ENCODE measurements at regions not wholly inside any gene's neighbourhood (a gene's known extent, or its start where the extent isn't known, plus 50 kb on each side); places are given as distances from the start of the nearest gene placed in this dataset.
A peak's percentile ranks its signal among the peaks of the same experiment; 100 is the strongest.

DNA sequence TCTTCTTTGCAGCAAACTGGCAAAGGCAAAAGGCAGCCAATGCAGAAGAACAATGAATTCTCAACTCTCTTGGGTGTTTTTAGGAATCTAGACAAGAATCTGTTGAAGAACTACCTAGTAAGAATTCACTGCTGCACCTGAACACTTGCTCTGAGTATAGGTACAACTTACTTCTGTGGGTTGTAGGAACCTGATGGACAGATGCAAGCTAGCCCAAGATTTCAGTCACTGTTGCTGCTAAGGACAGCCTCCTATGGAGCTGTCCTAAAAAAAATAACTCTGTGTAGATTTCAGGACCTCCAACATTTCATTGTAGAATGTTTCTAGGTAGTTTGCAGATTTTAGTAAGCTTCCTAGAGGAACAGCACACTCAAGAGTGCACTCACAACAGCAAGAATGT lies 363.5 kb downstream of the CBLN2 start:
- no peak for DNase-seq

DNA sequence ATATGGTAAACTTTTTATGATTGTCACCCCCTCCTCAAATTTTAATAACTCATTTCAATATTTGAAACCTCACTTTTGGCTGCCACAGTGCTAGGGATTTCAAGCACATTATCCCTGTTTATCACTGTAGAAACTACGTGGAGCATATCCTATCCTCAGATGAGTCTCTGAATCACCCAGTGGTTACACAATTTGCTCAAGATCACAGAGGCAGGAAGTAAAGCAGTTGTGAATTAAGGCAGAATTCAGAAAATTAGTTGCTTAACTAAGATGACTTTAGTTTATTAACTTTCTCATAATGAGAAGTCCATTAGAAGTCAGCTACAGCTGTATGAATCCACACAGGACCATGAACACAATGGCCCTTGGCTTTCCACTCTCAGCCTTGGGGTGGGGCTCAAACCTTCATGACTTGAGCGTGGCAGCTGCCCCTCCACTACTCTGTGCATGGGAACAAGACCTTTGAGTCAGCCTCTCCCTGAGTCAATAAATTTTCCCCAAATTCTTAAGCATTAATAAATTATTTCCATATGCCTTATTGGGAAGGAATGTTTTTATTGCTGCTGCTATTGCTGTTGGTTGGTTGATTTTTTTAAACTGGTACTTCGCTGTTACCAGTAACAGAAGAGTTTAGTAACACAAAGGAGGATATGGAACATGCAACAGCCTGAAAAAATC lies 369.0 kb downstream of the CBLN2 start:
- DNase-seq, result no peak

DNA sequence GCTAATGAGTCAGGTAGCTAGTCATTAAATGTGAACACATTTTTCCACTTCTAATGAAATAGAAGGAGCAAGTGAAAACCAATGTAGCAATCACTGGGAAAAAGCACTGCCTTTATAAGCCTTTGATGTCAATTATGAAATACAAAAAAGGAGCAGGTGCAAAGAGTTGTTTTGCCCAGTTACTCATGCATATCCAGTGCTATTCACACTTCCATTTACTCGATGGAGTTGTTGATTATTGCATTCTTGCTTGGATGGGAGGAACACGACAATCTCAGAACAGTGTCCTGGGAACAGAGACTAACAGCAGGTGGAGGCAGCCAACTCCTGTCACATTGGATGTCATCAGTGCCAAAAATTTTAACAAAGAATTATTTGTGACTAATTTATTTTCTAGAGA lies 372.5 kb downstream of the CBLN2 start:
- DNase-seq, result no peak

DNA sequence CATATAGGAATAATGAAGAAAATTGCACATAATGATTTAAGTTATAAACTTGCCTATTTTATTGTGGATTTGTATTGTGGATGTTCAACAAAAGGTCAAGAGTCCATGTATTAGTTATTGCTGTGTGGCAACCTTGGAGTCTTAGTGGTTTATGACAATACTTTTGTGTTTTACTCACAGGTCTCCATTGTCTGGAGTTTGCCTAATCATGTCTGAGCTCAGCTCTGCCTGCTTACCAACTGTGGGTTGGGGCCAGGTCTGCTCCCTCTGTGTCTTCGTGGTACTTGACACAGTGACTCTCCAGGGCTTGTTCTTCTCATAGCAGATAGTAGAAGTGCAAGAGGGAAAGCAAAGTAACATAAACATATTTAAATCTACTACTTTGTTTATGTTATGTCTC lies 382.5 kb downstream of the CBLN2 start:
- no peak for DNase-seq

DNA sequence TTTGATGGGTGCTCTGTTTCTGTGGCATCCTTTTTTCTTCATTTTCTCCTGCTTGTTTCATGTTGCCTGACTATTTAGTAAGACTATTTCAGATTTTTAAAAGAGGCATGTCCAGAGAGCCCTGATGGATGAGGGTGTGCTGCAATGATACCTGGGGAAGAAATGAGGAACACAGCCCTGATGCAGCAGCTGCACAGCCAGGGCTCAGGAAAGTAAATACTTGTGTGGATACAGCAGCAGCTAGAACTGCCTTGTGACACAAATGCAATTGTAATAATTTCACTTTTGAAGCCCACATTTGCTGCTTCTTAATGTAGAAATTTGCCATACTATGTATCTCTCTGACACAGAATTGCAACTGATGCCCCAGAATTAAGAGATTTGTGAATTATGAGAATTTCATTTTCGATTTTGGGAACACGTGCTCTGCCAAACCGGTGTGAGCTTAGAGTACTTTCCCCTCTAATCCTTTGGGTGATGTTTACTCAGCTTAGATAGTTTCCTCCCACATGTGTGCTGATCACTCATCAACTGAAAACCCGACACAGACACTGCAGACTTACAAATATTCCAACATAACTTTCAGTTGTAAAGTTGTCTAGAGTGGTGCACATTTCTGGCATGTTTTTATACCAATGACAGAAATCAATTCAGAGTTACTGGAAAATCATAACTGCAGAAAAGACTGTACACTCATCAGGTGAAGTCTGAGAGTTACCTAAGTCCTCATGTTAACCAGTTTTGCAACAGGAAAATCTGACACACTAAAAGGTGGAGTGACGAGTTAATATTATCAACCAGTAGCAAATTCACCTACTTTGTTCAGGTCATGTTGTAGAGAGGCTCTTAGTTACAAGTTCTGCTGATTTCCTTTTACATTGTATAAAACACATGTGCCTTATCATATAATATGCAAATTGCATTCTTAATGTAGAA lies 383.4 kb downstream of the CBLN2 start:
- no peak for DNase-seq

DNA sequence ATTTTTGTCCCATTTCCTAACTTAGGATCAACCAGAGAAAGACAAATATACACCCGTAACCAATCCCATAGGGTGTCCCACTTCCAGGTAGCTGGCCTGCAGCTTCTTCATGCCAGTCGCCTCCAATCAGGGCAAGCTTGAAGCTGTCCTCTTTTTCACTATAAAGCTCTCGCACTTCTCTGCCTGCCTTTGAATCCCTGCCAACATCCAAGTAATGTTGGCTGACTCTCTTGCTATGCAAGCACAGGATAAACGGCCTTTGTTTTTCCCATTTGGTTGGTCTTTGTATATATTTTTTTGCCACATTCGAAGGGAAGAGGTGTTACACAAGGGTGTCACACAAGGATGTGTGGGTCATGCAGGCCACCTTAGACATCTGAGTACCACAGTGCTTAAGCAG lies 388.8 kb downstream of the CBLN2 start:
- no peak for DNase-seq

DNA sequence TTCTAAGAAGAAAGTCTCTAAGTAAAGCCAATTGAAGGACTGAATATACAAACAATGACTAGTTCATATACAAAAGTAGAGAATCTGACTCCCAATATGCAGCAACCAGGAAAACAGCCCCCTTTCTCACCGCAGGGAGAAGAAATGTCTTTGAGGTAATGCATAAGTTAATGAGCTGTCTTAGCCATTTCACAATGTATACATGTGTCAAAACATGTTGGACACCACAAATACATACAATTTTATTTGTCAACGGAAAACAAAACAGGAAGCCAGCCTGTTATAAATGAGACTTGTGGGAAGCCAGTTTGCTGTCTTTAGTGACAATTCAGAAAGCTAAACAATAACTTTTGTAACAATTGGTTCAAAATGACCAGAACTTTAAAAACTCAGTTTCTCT lies 389.2 kb downstream of the CBLN2 start:
- no peak for DNase-seq

DNA sequence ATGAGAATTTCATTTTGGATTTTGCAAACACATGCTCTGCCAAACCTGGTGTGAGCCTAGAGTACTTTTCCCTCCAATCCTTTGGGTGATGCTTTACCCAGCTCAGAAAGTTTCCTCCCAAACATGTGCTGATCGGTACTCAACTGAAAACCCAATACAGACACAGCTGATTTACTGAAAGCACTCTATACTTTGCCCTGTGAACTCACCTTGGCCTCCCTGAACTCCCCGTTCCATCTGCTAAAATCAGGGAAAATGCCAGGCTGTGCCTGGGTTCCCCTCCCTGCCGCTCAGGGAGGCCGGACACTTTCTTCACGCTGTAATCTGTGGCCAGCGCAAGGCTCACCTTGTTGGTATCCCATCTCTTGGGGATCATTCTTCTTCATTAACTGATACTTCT lies 391.2 kb downstream of the CBLN2 start:
- no peak for DNase-seq

DNA sequence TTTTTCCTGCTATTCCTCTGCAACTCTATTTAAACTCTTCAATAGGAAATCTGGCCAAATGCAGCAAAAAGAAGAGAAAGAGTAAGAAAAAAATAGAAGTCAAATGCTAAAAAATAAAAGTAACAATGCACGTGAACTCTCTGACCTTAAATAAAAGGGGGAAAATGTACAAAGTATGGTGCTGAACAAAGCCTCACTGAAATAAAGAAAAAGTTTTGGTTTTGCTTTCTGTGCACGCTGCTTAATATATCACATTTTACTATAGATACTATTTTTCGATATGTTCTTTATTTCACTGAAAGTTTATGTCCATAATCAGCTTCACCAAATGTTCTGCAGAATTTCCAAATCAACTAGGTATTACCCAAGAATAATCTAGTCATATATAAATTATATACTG lies 396.3 kb downstream of the CBLN2 start:
- no peak for DNase-seq

DNA sequence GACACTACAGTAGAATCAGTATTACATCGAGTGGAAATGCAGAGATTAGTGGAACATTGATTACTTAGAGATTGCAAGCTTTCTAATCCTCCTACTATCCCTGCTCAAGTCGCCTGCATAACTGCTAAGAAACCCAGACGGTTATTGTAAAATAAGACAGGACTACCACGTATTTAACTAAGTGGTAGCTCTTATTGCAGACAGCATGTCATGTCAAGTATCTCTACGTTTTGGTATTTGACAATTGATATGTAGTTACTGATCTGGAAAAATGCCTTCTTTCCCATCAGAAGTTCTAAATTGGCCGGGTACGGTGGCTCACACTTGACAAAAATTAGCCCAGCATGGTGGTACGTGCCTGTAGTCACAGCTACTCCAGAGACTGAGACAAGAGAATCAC lies 404.1 kb downstream of the CBLN2 start:
- DNase-seq, result no peak

DNA sequence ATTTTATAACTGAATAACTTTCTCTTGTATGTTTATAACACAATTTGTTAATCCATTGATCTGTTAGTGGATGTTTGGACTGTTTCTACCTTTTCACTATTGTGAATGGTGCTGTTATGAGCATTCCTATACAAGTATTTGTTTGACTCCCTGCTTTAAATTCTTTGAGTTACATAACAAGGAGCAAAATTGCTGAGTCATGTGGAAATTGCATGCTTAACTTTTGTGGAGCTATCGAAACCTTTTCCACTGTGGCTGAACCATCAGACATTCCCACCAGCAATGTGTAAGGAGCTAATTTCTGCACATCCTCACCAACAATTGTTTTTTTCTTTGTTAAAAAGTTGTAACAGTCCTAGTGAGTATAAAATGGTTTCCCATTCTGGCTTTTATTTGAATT lies 415.5 kb downstream of the CBLN2 start:
- DNase-seq, result no peak

DNA sequence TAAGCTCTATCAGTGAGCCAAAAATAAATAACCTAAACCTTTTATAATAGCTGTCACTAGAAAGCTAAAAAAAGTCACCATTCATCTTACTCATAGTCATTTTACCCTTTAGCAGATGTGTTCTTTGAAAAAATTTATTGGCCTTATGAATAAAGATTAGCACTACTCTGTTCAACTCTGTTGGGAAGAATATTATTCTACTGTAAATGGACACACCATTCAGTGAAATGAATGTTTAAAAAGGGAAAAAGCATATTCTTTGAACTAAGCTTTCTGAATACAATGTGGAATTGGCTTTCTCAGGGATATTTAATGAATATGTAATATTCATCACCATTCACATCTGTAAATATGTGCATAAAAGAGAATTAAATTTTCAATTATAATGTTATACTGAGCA lies 422.0 kb downstream of the CBLN2 start:
- DNase-seq, result no peak

DNA sequence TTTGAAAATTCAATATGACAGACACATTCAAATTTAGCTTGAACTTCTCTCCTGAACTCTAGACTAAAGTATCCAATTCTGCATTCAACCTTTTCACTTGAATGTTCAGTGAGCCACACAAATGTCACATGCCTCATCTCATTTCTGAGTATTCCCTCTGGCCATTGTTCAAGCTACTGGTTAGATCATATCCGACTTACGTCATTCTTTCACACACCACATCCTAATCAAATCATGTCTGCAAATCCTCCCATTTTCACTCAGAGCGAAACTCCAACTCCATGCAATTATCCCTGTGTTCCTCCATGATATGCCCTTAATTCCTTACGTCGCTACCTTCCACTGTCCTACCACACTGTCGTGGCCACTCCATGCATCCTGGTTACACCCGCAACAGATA lies 425.1 kb downstream of the CBLN2 start:
- DNase-seq, result no peak

DNA sequence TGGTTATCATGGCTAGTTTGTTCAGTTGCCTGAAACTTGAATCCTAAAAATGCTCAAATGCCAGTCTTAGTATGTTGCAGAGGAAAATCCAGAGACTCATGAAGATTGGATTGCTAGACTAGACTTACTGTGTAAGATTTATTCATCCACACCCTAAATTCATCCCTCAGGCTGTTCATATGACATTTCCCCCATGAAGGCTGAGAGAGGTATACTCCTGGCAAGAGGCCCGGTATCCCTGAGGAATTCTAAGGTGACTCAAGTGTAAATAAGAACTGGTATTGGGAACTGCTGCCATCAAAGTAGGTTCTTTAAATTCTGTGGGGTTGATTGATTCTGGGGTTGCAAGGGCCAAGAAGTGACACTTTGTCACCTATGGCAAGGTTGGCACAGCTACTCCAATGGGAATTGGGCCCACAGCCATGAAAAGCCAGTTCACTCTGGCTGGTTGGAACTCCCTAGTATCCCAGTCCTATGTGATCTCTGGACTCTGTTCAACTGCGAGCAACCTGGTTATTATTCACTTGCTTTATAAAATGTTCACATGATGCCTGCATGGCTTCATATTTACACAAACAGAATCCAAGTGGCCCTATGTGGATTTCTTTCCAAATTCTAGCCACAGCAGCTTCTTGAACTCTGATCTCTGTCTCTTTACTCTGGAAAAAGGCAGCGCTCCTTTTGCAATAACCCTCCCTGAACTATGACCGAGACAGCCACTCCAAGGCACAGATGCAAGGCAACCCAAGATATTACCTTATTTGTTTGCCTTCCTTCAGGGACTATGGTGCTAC lies 429.1 kb downstream of the CBLN2 start:
- DNase-seq, result no peak

DNA sequence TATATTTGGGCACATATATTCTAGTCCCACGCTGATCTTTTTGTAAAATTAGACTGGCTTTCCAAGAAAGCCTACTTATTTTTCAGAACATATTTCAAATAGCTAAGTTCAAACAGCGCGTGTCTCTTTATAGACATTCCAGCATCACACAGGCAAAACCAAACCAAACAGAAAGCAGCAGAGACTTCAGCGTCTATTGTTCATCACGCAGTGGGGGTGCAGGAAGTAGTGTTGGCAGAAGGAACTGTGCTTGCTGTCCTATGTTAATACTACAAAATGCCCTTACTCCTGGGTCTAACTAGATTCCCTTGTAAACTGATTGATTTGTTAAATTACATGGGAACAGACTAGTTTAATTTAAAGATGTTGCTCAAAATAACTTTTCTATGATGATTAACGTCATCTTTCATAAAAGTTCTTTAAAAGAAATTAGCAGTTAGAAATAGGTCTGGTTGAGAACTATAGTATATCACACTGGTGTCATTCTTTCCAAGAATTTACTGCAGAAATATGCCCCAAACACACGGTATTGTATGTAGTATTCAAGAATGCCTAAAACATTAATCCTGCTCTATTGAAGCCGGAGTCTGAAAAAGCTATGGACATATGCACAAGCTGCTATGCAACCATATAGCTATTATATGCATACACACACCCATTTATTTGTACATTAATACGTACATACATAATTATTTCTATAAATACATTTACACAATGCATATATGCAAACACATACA lies 436.3 kb downstream of the CBLN2 start:
- DNase-seq, result no peak

DNA sequence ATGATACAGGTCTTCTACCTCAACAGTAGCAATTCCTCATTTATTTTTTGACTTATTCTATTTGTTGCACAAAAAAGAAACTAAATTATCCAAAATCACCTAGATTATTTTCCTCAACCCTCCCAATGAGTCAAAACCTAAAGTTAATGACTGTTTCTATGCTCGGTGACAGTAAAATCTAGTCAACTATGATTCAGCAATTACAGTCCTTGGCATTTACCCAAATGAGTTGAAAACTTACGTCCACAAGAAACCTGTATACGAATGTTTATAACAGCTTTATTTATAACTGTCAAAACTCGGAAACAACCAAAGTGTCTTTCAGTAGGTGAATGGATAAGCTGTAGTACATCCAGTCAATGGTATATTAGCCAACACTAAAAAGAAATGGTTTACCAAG lies 439.3 kb downstream of the CBLN2 start:
- DNase-seq, result no peak

DNA sequence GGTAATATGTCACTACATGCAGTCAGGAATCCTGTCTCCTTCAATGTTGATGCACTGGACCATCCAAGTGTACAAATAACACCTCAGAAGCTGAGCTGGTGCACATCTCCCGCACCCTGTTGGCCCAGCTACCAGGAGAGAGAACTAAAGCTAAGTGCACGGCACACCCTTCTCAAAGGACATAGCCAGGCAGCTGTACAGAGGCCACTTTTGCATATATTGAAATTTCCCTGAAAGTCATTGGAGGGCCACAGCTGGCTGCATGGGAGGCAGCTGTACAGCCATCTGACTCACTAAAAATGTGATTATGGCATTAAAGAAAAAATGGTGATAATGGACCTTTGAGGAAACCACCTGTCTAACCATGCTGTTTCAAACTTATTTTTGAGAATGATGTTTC lies 441.7 kb downstream of the CBLN2 start:
- DNase-seq, result no peak

DNA sequence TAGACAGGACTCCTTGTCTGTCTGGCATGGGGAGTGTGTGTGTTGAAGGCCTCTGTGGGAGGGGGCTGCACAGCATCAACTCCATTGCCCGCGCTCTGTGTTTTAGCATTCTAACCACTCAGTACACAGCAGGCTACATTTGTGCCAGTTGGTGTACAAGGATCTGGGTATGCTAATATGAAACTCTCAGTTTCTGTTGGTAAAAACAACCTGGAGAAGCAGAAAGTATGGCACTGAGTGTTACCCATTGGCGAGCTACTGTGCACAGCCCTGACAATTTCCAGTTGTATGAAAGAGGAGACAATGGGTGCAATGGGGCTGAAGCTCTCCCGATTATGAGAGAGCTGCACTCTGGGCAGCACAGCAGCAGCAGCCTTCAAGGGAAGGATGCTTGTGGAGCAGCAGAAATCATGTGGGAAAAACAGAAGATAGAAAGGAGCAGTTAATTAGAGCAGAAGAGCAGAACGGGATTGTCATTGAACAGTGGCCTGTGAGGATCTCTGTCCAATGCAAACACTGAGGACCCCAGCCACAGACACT lies 443.6 kb downstream of the CBLN2 start:
- no peak for DNase-seq

DNA sequence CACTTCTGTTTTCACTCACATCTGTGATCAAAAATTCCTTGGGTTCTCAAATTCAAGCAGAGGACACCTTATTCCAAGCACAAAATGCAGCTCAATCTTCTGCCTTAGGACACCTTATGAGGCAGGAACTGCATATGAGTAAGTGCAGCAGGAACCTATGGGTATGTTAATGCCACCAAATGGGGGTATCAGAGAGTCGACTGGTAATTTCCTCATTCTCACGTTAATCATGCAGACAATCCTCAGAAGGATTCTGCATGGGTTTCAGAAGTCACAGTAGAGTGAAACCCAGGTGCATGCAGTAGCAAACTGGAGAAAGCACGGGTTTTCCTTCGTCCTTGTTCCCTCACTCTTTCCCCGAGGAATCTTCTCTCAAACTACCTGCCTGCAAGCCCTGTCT lies 452.8 kb downstream of the CBLN2 start:
- DNase-seq, result no peak

DNA sequence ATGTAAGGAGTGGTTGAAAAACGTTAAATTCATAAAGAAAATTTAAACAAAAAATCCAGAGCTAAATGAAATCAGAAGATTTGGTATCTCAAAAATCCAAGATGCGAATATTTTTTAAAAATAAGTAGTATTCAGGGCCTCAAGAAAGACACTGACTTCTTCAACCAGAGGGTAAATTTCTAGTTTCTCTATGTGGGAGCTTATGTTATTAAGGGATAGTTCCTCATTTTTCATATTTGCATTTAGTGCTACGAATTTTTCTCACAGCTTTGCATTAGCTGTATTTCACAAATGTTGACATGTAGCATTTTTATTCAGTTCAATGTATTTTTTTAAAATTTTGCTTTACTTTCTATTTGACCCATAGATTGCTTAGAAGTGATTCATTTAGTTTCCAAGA lies 454.7 kb downstream of the CBLN2 start:
- no peak for DNase-seq

DNA sequence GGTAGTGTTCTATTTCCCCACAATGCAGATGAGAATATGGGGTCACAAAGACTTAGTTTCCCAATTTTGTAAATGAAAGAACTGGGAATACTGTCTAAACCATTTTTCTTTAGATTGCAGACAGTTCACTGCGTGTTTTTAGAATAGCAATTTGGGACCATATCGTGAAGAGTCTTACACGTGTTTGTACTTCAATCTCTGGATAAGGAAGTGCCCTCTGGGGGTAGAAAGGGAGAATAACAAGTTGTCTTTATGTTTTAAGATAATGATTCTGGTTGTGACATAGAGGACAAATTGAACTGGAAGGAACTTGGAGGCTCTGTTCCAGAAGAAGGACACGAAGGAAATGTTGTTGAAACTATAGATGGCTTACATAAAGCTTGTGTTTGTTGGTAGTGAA lies 457.7 kb downstream of the CBLN2 start:
- peak; percentile 3 for DNase-seq

DNA sequence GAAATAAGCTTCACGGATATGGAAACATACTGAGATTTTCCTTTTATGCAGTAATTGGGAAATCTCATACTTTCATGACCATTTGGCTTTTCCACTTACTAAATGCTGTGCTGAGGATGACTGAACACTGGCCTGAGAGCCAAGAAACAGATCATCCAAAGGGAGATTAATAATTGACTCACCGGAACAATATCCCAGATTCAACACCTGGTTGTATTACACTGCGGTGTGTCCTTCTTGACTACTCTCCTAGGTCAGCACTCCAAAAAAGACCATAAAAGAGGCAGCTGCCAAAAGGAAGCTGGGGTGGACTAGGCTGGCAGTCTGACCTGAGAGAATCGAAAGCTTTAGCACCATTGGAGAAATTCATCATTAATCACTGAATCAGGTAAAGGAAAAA lies 469.1 kb downstream of the CBLN2 start:
- no peak for DNase-seq

DNA sequence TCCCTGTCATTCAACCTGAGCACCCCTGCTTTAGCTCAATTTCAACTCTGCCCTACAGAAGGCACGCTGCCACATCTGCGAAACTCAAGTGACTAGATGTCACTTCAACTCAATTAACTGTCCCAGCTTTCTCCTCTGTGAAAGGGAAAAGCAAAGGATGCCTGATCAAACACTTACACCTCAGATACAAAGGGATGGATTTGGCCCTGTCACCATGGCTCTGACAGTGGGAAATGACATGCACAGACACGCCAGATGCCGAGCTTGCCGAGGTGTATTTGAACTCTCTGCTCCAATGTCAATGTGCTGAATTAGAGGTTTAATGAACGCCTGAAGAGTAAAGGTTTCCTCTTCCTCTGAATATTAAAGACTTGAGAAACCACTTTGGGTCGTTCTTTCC lies 481.1 kb downstream of the CBLN2 start:
- no peak for DNase-seq

All from suppressor macrophage treated with lipopolysaccharide for 4 hours (primary cell).